HG03135 (cell line): ENCODE measurements at regions not wholly inside any gene's neighbourhood (a gene's known extent, or its start where the extent isn't known, plus 50 kb on each side); places are given as distances from the start of the nearest gene placed in this dataset.
"Not testable (repeated sequence)": the region's sequence is repeated elsewhere in the genome, so short reads cannot be mapped to it uniquely, and the experiment has no call there.

Experiments
- ATAC-seq: cut with Tn5 transposase; IDR thresholded peaks from one replicate; pipeline ENCODE4 v1.9.1; 2021; ENCODE audit warnings: mild to moderate bottlenecking, moderate library complexity; ENCODE audit not compliant: unreplicated experiment

GRCh38 chr1:31510853-31511789 is 65.2 kb upstream of the TINAGL1 start:
- no peak for ATAC-seq

GRCh38 chr1:31511848-31512615 is 64.3 kb upstream of the TINAGL1 start:
- no peak for ATAC-seq

DNA sequence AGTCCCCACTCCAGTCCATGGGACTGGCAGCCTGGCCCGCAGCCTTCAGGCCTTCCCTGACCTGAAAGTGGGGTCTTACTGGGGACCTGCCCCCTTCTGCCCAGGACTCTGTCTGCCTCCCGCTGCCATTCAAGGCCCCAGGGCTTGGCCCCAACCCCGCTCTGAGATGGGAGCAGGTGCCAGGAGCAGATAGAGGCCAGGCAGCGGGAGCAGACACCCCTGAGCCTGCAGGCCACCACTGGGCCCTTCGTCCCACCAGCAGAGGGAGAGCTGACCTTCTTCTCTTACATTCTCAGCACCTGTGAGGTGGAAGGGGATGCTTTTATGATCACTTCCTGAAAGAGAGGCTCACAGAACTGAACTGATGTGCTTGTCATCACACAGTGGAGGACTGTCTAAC is 62.2 kb upstream of the TINAGL1 start:
- ATAC-seq: no peak

DNA sequence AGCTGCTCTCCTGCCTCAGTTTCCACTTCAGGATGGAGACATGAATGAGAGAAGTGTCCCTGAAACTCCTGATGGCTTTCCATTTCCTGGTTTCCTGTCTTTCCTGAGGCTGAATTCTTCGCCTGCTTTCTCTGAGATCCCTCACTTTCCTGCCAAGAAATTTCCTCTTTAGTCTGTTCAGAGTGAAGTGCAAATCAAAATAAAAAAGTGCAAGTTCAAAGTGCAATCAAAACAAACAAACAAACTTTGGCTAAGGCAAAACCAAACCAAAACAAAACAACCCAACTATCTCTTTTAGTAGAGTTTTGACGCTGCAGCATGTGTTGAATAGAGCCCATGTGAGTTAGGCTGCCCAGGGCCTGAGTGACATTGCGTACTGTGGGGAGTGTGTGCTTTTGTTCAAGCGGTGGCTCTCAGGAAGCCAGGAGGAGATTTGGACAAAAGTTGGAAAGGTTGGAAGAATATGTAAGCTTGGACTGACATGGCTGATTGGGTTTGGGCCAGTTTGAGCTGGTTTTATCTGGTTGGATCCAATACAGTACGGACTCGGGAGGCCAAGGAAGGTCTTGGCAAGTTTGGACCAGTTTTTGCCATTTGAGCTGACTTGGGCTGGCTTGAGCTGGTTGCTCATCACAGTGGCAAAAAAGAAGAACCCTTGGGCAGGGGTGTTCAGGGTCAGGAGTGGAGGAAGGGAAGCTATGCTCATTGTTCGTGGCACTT is 61.1 kb upstream of the TINAGL1 start:
- ATAC-seq: no peak

- ATAC-seq: no peak
Observed at GRCh38 chr1:31515936-31516335, 60.4 kb upstream of the TINAGL1 start.

GRCh38 chr1:31517301-31517700 is 59.0 kb upstream of the TINAGL1 start:
- ATAC-seq: no peak

DNA sequence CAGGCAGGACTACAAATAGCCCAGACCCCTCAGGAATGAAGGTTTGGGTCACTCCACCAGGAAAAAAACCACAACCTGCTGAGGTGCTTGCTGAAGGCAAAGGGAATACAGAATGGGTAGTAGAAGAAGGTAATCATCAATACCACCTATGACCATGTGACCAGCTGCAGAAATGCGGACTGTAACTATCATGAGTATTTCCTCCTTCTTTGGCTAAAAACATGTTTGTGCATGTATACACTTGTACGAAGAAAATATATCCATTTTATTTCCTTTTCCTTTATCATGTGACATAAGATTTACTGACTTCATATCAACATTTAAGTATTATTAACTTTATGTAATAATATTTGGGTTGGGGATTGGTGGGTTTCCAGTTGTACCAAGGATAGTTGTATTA is 58.3 kb upstream of the TINAGL1 start:
- not testable (repeated sequence) for ATAC-seq

DNA sequence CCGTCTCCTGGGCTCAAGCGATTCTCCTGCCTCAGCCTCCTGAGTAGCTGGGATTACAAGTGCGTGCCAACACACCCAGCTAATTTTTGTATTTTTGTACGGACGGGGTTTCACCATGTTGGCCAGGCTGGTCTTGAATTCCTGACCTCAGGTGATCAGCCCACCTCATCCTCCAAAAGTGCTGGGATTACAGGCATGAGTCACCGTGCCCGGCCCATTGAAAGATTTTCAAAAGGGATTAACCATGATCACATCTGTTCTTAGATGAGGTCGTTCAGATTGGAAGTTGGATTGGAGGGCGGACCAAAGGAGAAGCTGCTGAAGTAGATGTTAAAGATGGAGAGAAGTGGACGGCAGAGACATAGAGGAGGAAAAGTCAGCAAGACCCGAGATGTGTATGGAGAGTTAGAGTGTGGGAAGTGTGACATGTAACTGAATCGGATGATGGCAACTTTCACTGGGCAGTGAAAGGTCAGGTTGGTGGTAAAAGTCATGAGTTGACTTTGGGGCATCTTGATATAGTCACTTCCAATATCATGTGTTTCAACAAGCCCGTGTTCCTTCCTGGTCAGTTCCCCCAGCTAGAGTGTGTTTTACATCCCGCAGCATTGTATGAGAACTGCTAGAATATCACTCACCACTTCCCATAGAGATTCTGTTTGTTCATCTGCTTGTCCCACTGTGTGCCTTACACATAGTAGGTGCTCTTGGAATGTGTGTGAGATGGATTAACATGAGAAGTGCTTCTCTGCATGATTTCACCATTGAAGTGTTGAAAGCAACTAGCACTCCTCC is 54.4 kb upstream of the TINAGL1 start:
- no peak for ATAC-seq

- ATAC-seq: no peak
Observed at GRCh38 chr1:31522556-31522845, 53.8 kb upstream of the TINAGL1 start.

- ATAC-seq: no peak
Observed at GRCh38 chr1:31523012-31523411, 53.3 kb upstream of the TINAGL1 start.

GRCh38 chr1:31523769-31524168 is 52.5 kb upstream of the TINAGL1 start:
- ATAC-seq: no peak

DNA sequence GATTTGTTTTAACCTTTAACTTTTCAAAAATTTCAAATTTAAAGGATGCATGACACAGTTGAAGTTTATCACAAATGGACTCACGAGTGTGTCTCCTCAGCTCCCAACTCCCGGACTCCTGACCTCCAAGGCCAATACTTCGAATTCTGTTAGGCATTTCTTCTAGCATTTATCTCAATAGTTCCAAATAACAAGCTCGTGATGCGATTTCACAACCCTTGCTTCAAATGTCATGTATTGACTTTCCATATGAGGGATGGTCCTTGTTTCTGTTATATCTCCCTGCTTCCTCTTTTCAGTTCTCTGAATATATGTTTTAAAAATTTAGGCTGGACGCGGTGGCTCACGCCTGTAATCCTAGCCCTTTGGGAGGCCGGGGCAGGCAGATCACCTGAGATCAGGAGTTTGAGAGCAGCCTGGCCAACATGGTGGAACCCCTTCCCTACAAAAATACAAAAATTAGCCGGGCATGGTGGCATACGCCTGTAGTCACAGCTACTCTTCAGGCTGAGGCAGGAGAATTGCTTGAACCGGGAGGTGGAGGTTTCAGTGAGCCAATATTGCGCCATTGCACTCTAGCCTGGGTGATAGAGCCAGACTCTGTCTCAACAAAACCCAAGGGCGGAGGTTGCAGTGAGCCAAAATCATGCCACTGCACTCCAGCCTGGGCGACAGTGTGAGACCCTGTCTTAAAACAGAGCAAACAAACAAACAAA is 52.0 kb upstream of the TINAGL1 start:
- ATAC-seq: no peak
